Colonic mucosa (tissue), 4 donors: ENCODE measurements at regions not wholly inside any gene's neighbourhood (a gene's known extent, or its start where the extent isn't known, plus 50 kb on each side); places are given as distances from the start of the nearest gene placed in this dataset.

ENCODE experiments used
- DNase-seq: peaks from one replicate; pipeline ENCODE4 v3.0.0-alpha.2; 2020
- H3K27ac ChIP-seq: fragments of 200-600 bp; one replicate; pipeline ENCODE4 v1.8.0; 2021
- H3K27me3 ChIP-seq: fragments of 200-600 bp; one replicate; pipeline ENCODE4 v1.8.0; 2021
- H3K36me3 ChIP-seq: fragments of 200-600 bp; one replicate; pipeline ENCODE4 v1.8.0; 2021
- H3K4me1 ChIP-seq: fragments of 200-600 bp; one replicate; pipeline ENCODE4 v1.8.0; 2021; ENCODE audit warnings: mild to moderate bottlenecking
- H3K4me3 ChIP-seq: fragments of 200-600 bp; one replicate; pipeline ENCODE4 v1.8.0; 2021
- H3K9ac ChIP-seq, 2 donors: one replicate each; pipeline ENCODE4 v1.7.0; 2013; ENCODE audit warnings: control low read depth in 2 of 2, low read depth in 2 of 2, low read length in 2 of 2
- H3K9me3 ChIP-seq: fragments of 200-600 bp; one replicate; pipeline ENCODE4 v1.8.0; 2021
- intact Hi-C: fragments of 100-400 bp; cut with DNase I; formaldehyde crosslinking; loops from one replicate; pipeline ENCODE4 v1.14.1; 2022
- TF ChIP-seq, protein P1 (sequence below): fragments of 200-600 bp; IDR thresholded peaks from one replicate; pipeline ENCODE4 v1.8.0; 2022; ENCODE audit warnings: antibody characterized with exemption, mild to moderate bottlenecking
- donor health status: healthy.
- donor health status: DM: no; HTN: no; CAD: no.
- donor health status: DM: no; HTN: no; CAD: no.

DNA sequence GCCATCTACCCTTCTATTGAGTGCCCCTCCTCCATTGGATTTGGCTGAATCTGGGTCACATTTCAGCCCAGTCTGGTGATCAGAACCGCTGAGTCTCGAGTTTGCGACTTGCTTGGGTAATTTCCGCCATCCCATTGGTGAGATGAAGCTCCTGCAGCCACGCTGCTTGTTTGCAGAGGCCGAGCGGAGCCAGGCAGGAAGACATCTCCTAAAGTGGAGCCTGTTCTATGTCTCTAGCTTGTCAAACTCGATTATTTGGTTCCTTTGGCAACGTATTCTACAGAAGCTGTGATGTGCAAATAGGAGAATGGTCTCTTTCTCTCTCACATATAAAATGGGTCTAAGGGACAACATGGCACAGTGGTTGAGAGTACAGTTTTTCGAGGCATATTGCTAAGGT is 206.8 kb upstream of the PLXNA2 start:
- Histone ChIP-seq H3K27me3 (no peaks in the 10 kb centered on the region), H3K4me3 (no peak overlapping the region), H3K9ac (no peak overlapping the region), H3K9me3 (no peaks in the 10 kb centered on the region), H3K4me1 (no peaks in the 10 kb centered on the region), H3K36me3 (no peaks in the 10 kb centered on the region), H3K27ac (no peak overlapping the region)
- intact Hi-C loops: no loop called here
- TF ChIP-seq, protein P1, sequence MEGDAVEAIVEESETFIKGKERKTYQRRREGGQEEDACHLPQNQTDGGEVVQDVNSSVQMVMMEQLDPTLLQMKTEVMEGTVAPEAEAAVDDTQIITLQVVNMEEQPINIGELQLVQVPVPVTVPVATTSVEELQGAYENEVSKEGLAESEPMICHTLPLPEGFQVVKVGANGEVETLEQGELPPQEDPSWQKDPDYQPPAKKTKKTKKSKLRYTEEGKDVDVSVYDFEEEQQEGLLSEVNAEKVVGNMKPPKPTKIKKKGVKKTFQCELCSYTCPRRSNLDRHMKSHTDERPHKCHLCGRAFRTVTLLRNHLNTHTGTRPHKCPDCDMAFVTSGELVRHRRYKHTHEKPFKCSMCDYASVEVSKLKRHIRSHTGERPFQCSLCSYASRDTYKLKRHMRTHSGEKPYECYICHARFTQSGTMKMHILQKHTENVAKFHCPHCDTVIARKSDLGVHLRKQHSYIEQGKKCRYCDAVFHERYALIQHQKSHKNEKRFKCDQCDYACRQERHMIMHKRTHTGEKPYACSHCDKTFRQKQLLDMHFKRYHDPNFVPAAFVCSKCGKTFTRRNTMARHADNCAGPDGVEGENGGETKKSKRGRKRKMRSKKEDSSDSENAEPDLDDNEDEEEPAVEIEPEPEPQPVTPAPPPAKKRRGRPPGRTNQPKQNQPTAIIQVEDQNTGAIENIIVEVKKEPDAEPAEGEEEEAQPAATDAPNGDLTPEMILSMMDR: no peak
- DNase-seq: no peak

DNA sequence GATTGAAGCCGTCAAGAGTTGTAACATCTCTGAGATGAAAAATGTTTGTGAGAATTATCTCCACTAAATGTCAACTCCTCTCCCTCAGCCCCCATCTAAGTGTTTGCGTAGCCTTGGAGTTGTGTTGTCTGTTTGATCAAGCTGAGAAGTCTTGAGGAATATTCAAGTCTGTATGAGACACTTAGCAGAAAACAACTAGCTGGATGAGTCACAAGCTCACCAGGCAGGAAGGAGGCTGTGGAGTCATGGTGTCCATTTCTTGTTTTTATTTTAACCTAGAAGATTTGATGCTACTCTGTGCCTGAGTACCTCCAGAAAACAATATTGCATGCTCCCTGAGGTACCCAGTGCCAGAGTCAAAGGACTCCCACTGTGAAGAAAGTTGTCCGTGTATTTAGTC is 211.6 kb upstream of the PLXNA2 start:
- Histone ChIP-seq H3K4me3 (no peak overlapping the region), H3K27me3 (no peaks in the 10 kb centered on the region), H3K27ac (no peak overlapping the region), H3K9me3 (no peaks in the 10 kb centered on the region), H3K36me3 (no peaks in the 10 kb centered on the region), H3K9ac (no peak overlapping the region), H3K4me1 (no peaks in the 10 kb centered on the region)
- DNase-seq: no peak
- TF ChIP-seq, protein P1: no peak
- intact Hi-C loops: no loop called here

DNA sequence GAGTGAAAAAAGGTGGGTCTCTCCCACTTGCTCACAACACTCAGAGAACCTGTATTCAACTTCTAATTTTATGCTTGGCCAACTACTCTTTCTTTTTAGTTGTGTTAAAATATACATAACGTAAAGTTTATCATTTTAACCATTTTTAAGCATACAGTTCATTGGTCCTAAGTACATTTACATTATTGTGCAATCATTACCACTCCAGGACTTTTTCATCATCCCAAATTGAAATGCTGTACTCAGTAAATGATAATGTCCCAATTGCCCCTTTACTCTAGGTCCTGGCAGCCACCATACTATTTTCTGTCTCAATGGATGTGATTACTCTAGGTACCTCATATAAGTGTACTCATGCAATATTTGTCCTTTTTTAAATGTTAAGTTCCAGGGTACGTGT is 212.3 kb upstream of the PLXNA2 start:
- Histone ChIP-seq H3K36me3 (no peaks in the 10 kb centered on the region), H3K9me3 (no peaks in the 10 kb centered on the region), H3K27ac (no peak overlapping the region), H3K4me1 (no peaks in the 10 kb centered on the region), H3K4me3 (no peak overlapping the region), H3K9ac (no peak overlapping the region), H3K27me3 (no peaks in the 10 kb centered on the region)
- TF ChIP-seq, protein P1: no peak
- no peak for DNase-seq
- intact Hi-C loops: no loop called here

DNA sequence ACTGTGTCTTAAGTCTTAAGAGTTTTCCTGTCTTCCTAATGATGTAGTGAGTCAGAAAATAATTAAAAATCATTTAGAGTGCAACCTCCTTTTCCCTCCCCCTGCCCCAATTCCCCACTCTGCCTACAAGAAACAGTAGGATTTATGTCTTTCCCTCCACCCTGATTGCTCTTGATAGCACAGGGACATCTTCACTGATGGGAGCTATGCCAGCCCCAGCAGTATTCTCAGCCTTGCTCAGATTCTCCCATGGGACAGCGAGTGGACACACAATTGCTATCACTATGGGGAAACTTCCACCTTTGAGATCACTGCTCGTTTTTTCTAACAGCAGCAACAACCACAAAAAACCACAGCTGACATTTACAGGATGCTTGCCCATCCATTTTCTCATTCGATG is 216.6 kb upstream of the PLXNA2 start:
- no peaks in the 10 kb centered on the region for H3K27me3 ChIP-seq
- no peak for DNase-seq
- H3K36me3 ChIP-seq: no peaks in the 10 kb centered on the region
- intact Hi-C loops: no loop called here
- no peaks in the 10 kb centered on the region for H3K9me3 ChIP-seq
- no peak overlapping the region for H3K9ac ChIP-seq
- TF ChIP-seq, protein P1: no peak
- H3K4me3 ChIP-seq: no peak overlapping the region
- H3K4me1 ChIP-seq: no peaks in the 10 kb centered on the region
- H3K27ac ChIP-seq: no peak overlapping the region

DNA sequence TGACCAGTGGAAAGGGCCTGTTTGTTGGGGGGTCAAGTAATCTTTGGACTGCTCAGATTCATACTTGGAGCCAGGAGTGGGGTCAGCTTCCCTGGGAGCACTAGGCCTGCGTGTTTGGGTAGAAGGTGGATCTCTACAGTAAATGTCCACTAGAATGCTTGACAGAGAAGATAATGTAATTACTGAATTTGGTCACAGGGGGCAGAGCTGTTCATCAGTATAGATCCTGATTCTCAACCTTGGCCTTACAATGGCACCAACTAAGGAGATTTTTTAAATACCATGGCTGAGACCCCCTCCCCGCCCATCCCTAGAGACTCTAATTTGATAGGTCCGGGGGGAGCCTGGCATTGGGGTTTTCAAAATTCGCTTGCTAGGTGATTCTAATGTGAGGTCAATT is 217.5 kb upstream of the PLXNA2 start:
- no peak overlapping the region for H3K4me3 ChIP-seq
- no peaks in the 10 kb centered on the region for H3K9me3 ChIP-seq
- H3K36me3 ChIP-seq: no peaks in the 10 kb centered on the region
- no peaks in the 10 kb centered on the region for H3K27me3 ChIP-seq
- no peak overlapping the region for H3K9ac ChIP-seq
- TF ChIP-seq, protein P1: no peak
- DNase-seq: no peak
- intact Hi-C loops: no loop called here
- no peak overlapping the region for H3K27ac ChIP-seq
- no peaks in the 10 kb centered on the region for H3K4me1 ChIP-seq

DNA sequence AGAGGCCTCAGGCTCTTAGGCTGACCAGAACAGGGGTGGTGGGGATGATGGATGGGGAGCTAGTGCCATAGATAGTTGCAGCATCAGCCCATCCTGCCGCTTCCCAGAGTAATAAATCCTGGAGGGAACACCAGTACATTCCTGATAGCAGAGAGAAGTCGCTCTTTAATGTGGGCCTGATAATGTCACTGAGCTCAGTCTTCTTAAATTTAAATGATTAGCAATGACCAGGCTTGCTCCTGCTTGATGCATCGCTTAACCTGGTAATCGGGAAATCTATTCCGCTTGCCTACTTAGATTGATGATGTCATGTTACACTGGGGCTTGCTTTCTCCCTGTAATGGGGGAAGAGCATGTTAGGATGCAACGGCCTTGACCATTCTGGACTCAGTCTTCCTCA is 218.6 kb upstream of the PLXNA2 start:
- Histone ChIP-seq H3K36me3 (no peaks in the 10 kb centered on the region), H3K4me3 (no peak overlapping the region), H3K9me3 (no peaks in the 10 kb centered on the region), H3K27ac (no peak overlapping the region), H3K9ac (no peak overlapping the region), H3K4me1 (no peaks in the 10 kb centered on the region), H3K27me3 (no peaks in the 10 kb centered on the region)
- no peak for DNase-seq
- TF ChIP-seq, protein P1: no peak
- intact Hi-C loops: no loop called here
